SK-N-SH (cell line): ENCODE measurements at regions not wholly inside any gene's neighbourhood (a gene's known extent, or its start where the extent isn't known, plus 50 kb on each side); places are given as distances from the start of the nearest gene placed in this dataset.

Experiments used
- CTCF ChIA-PET: fragments of 300-600, 350-600 bp; formaldehyde crosslinking; extraction: SDS; loops from one replicate; lab custom pipeline; 2021; lab: Yijun Ruan, JAX
- POLR2A ChIA-PET: fragments of 350-600 bp; sonication (Branson Sonifier 250); formaldehyde crosslinking; extraction: SDS; loops from one replicate; lab custom pipeline; 2020; ENCODE audit warnings: antibody characterized with exemption, inconsistent platforms; lab: Yijun Ruan, JAX
- DNase-seq: peaks from one replicate; pipeline ENCODE4 v3.0.0; 2012
- H2AFZ ChIP-seq: fragments of 200-600 bp; sonication (generic); 2 replicates; pipeline ENCODE4 v1.8.1; 2016; ENCODE audit warnings: antibody characterized with exemption, mild to moderate bottlenecking, low read depth
- H3F3A ChIP-seq: fragments of 200-600 bp; sonication (generic); replicated peaks from 2 replicates; pipeline ENCODE3; 2016; ENCODE audit warnings: antibody characterized with exemption, mild to moderate bottlenecking; ENCODE audit not compliant: insufficient read depth
- H3K27ac ChIP-seq, 2 experiments: fragments of 200-500 bp in 1 of 2; fragments of 200-600 bp in 1 of 2; sonication (Bioruptor generic) in 1 of 2; sonication (generic), shearing (Covaris generic) in 1 of 2; 2 replicates each; pipeline versions ENCODE4 v1.5.1 to v1.6.1; 2014 to 2016; ENCODE audit warnings: low read depth in 2 of 2, inconsistent platforms in 1 of 2, low read length in 1 of 2, mild to moderate bottlenecking in 1 of 2, mixed read lengths in 1 of 2
- H3K27me3 ChIP-seq: fragments of 200-600 bp; sonication (generic), shearing (Covaris generic); 2 replicates; pipeline ENCODE4 v1.6.1; 2016; ENCODE audit warnings: mixed run types; ENCODE audit not compliant: insufficient read depth
- H3K36me3 ChIP-seq, 2 experiments: fragments of 200-500 bp in 1 of 2; fragments of 200-600 bp in 1 of 2; sonication (Bioruptor generic) in 1 of 2; sonication (generic) in 1 of 2; replicated peaks in 1 of 2; 2 replicates each; pipeline versions ENCODE3 to v1.5.1; 2014 to 2016; ENCODE audit warnings: low read length in 1 of 2, mild to moderate bottlenecking in 1 of 2; ENCODE audit not compliant: insufficient read depth in 2 of 2, control insufficient read depth in 1 of 2
- H3K4me1 ChIP-seq, 2 experiments: fragments of 200-500 bp in 1 of 2; fragments of 200-600 bp in 1 of 2; sonication (Bioruptor generic) in 1 of 2; sonication (generic), shearing (Covaris generic) in 1 of 2; 2 replicates each; pipeline versions ENCODE4 v1.5.1 to v1.6.1; 2014 to 2016; ENCODE audit warnings: low read depth in 1 of 2, low read length in 1 of 2, mixed run types in 1 of 2; ENCODE audit not compliant: insufficient read depth in 2 of 2, control insufficient read depth in 1 of 2
- H3K4me2 ChIP-seq: fragments of 200-600 bp; sonication (generic), shearing (Covaris generic); 2 replicates; pipeline ENCODE4 v1.6.1; 2017; ENCODE audit warnings: mixed run types
- H3K4me3 ChIP-seq, 2 experiments: fragments of 200-500 bp in 1 of 2; fragments of 200-600 bp in 1 of 2; sonication (Bioruptor generic) in 1 of 2; sonication (generic), shearing (Covaris generic) in 1 of 2; 2 replicates each; pipeline versions ENCODE4 v1.5.1 to v1.8.1; 2014 to 2016; ENCODE audit warnings: low read depth in 2 of 2, inconsistent platforms in 1 of 2, low read length in 1 of 2, mild to moderate bottlenecking in 1 of 2, mixed read lengths in 1 of 2, moderate library complexity in 1 of 2
- H3K79me2 ChIP-seq: fragments of 200-600 bp; sonication (generic); 2 replicates; pipeline ENCODE4 v1.8.1; 2017; ENCODE audit warnings: mild to moderate bottlenecking; ENCODE audit not compliant: insufficient read depth
- H3K9ac ChIP-seq: fragments of 200-600 bp; sonication (generic); 2 replicates; pipeline ENCODE4 v1.6.1; 2017; ENCODE audit warnings: mixed run types
- H3K9me2 ChIP-seq: fragments of 200-600 bp; sonication (generic); 2 replicates; pipeline ENCODE4 v1.6.1; 2017; ENCODE audit warnings: mixed run types
- H3K9me3 ChIP-seq: fragments of 200-600 bp; sonication (generic); 2 replicates; pipeline ENCODE4 v1.6.1; 2017; ENCODE audit warnings: mixed run types, mild to moderate bottlenecking, moderate library complexity
- H4K20me1 ChIP-seq: fragments of 200-600 bp; sonication (generic); 2 replicates; pipeline ENCODE4 v1.6.1; 2017; ENCODE audit warnings: mild to moderate bottlenecking, mixed run types; ENCODE audit not compliant: insufficient read depth
- CHD2 ChIP-seq: fragments of 150-350 bp; IDR thresholded peaks from 2 replicates; pipeline ENCODE4 v1.6.1; 2018; ENCODE audit warnings: low read length; ENCODE audit not compliant: partially characterized antibody
- ELF1 ChIP-seq: IDR thresholded peaks from 2 replicates; pipeline ENCODE4 v1.4.0; 2012
- EP300 ChIP-seq, 2 experiments: IDR thresholded peaks; 2 replicates each; pipeline versions ENCODE4 v1.4.0 to v1.6.1; 2012; ENCODE audit warnings: borderline replicate concordance in 1 of 2, low read depth in 1 of 2, low read length in 1 of 2
- FOXJ3 ChIP-seq: sonication (generic); formaldehyde crosslinking; IDR thresholded peaks from 2 replicates; pipeline ENCODE4 v1.5.1; 2020; ENCODE audit warnings: mild to moderate bottlenecking, missing genetic modification reagents
- FOXM1 ChIP-seq: IDR thresholded peaks from 2 replicates; pipeline ENCODE4 v1.4.0; 2012; ENCODE audit warnings: low read depth, mild to moderate bottlenecking
- GABPA ChIP-seq: IDR thresholded peaks from 2 replicates; pipeline ENCODE4 v1.4.0; 2012; ENCODE audit warnings: low read depth, mild to moderate bottlenecking
- GATA2 ChIP-seq: sonication (generic); formaldehyde crosslinking; IDR thresholded peaks from 2 replicates; pipeline ENCODE4 v1.5.0; 2020; ENCODE audit warnings: mild to moderate bottlenecking, missing genetic modification reagents
- IRF3 ChIP-seq: fragments of 150-350 bp; IDR thresholded peaks from 2 replicates; pipeline ENCODE4 v1.6.1; 2016; ENCODE audit warnings: mild to moderate bottlenecking, low read depth, low read length
- JUND ChIP-seq: IDR thresholded peaks from 2 replicates; pipeline ENCODE4 v1.4.0; 2012
- MEF2A ChIP-seq: IDR thresholded peaks from 2 replicates; pipeline ENCODE4 v1.4.0; 2012; ENCODE audit warnings: low read depth, borderline replicate concordance
- MXI1 ChIP-seq: IDR thresholded peaks from 2 replicates; pipeline ENCODE4 v1.6.1; 2012; ENCODE audit warnings: mild to moderate bottlenecking, low read depth, low read length, improper control_type of control experiment
- NFIC ChIP-seq: IDR thresholded peaks from 2 replicates; pipeline ENCODE4 v1.4.0; 2012; ENCODE audit warnings: borderline replicate concordance
- NRF1 ChIP-seq: IDR thresholded peaks from 2 replicates; pipeline ENCODE4 v1.6.1; 2012; ENCODE audit warnings: low read depth, mild to moderate bottlenecking, low read length
- POLR2AphosphoS5 ChIP-seq: IDR thresholded peaks from 2 replicates; pipeline ENCODE4 v1.6.1; 2012; ENCODE audit warnings: low read depth, low read length
- RAD21 ChIP-seq: IDR thresholded peaks from 2 replicates; pipeline ENCODE4 v1.6.1; 2012; ENCODE audit warnings: mild to moderate bottlenecking, low read length
- RCOR1 ChIP-seq: fragments of 150-350 bp; IDR thresholded peaks from 2 replicates; pipeline ENCODE4 v1.6.1; 2017; ENCODE audit warnings: antibody characterized with exemption, low read length
- RFX5 ChIP-seq: IDR thresholded peaks from 2 replicates; pipeline ENCODE4 v1.6.1; 2012; ENCODE audit warnings: mild to moderate bottlenecking, improper control_type of control experiment, low read length
- SMC3 ChIP-seq: IDR thresholded peaks from 2 replicates; pipeline ENCODE4 v1.6.1; 2012; ENCODE audit warnings: low read depth, low read length, improper control_type of control experiment
- TCF12 ChIP-seq: IDR thresholded peaks from 2 replicates; pipeline ENCODE4 v1.4.0; 2012
- WGBS: methylation state at CpG from one replicate; pipeline ENCODE4 v1.1.6; 2017; ENCODE audit warnings: low lambda C conversion rate; 5-methylcytosine and 5-hydroxymethylcytosine counted together
- TF ChIP-seq, protein P1 (sequence below): IDR thresholded peaks from 2 replicates; pipeline ENCODE4 v1.4.0; 2012; ENCODE audit warnings: low read depth, borderline replicate concordance
- TF ChIP-seq, protein P2 (sequence below): IDR thresholded peaks from 2 replicates; pipeline ENCODE4 v1.6.1; 2012; ENCODE audit warnings: mild to moderate bottlenecking, low read depth, low read length, moderate library complexity

DNA sequence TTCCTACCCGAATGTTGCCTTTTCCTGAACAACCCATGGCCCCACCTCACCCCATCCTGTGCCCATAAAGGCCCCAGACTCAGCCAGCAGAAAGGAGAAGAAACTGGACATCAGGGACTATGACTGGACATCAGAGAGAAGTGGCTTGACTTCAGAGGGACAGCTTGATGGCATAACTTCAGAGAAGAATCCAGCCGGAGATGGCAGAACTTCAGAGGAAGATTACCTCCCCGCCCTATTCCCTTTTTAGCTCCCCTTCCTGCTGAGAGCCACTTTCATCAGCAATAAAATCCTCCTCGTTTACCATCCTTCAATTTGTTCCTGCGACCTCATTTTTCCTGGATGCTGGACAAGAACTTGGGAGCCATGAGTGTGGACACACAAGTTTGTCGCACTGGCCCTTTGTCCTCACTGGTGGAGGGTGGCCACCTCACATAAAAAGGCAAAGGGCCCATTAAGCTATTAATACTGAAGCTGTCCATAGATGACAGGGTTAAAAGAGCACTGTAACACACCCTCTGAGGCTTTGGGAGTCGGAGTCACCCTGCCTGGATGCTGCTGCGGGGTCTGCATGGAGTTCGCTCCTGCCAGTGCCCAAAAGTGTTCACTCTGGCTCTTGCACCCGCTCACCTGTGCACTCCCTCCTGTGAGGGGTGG, 260.4 kb downstream of the SLITRK1 start:
- Histone ChIP-seq H3K9me3 (no peaks in the 10 kb centered on the region), H3K79me2 (no peaks in the 10 kb centered on the region), H3K36me3 (no peaks in the 10 kb centered on the region), H3K27ac (no peak overlapping the region), H3K9ac (no peak overlapping the region), H3K27me3 (no peaks in the 10 kb centered on the region; the same call in 1 of the 2 replicates), H3K4me2 (no peak overlapping the region), H4K20me1 (no peaks in the 10 kb centered on the region), H2AFZ (no peak overlapping the region), H3F3A (no peaks in the 10 kb centered on the region), H3K9me2 (no peaks in the 10 kb centered on the region)
- no peak for TF ChIP-seq POLR2AphosphoS5
- TF ChIP-seq JUND: no peak
- no peak for TF ChIP-seq MEF2A
- no peak for TF ChIP-seq IRF3
- no peak for TF ChIP-seq GATA2 (CRISPR knock-in tag)
- no peak for TF ChIP-seq TCF12
- TF ChIP-seq RAD21: no peak
- TF ChIP-seq, protein P1, sequence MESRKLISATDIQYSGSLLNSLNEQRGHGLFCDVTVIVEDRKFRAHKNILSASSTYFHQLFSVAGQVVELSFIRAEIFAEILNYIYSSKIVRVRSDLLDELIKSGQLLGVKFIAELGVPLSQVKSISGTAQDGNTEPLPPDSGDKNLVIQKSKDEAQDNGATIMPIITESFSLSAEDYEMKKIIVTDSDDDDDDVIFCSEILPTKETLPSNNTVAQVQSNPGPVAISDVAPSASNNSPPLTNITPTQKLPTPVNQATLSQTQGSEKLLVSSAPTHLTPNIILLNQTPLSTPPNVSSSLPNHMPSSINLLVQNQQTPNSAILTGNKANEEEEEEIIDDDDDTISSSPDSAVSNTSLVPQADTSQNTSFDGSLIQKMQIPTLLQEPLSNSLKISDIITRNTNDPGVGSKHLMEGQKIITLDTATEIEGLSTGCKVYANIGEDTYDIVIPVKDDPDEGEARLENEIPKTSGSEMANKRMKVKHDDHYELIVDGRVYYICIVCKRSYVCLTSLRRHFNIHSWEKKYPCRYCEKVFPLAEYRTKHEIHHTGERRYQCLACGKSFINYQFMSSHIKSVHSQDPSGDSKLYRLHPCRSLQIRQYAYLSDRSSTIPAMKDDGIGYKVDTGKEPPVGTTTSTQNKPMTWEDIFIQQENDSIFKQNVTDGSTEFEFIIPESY: no peak
- TF ChIP-seq, all 33 proteins: peak for 0
- Histone ChIP-seq H3K4me3 (no peak overlapping the region), H3K4me1 (no peaks in the 10 kb centered on the region)
- no peak for DNase-seq
- WGBS: 16% methylated on average over 10 of the region's 10 CpGs
- POLR2A ChIA-PET: no interaction called here
- CTCF ChIA-PET: no interaction called here

DNA sequence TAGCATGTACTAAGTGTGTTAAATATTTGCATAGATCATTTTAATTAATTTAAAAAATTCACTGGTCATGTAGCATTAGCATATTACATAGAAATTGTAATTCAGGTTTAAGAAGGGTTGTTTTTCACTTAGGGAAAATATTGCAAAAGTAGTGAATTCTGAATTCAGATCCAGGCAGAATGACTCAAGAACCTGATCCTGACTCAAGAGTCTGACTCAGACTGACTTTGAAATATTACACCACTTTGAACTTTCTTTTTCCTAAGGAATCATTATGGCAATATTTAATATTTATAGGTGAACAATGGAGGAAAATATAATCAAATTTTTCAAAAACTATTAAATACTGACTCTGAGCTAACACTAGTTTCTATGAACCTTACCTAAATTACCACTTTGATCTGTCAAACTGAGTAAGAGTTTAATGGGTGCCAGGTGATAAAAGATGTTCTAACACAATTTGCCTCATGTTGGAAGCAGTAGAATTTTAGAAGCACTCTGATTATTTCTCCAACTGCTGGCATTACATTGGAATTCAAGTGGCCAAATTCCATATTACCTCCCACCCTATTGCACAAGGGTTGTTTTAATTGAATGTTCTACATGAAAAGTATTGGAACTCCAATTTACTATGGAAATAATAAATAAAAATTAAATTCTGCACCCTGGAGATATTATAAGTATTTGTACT, 261.6 kb downstream of the SLITRK1 start:
- no peaks in the 10 kb centered on the region for H3K79me2 ChIP-seq

More for the DNA sequence above, 261.6 kb downstream of the SLITRK1 start:
- H3K9me2 ChIP-seq: no peaks in the 10 kb centered on the region
- H4K20me1 ChIP-seq: no peaks in the 10 kb centered on the region
- H3K4me1 ChIP-seq: no peaks in the 10 kb centered on the region
- H3F3A ChIP-seq: no peaks in the 10 kb centered on the region
- CTCF ChIA-PET: no interaction called here
- no peaks in the 10 kb centered on the region for H3K36me3 ChIP-seq
- no peak for DNase-seq
- no peaks in the 10 kb centered on the region for H3K27me3 ChIP-seq
- H3K9ac ChIP-seq: no peak overlapping the region
- POLR2A ChIA-PET: no interaction called here
- no peak overlapping the region for H3K4me2 ChIP-seq
- H2AFZ ChIP-seq: no peak overlapping the region
- no peak overlapping the region for H3K27ac ChIP-seq
- no peak overlapping the region for H3K4me3 ChIP-seq
- TF ChIP-seq, protein P2, sequence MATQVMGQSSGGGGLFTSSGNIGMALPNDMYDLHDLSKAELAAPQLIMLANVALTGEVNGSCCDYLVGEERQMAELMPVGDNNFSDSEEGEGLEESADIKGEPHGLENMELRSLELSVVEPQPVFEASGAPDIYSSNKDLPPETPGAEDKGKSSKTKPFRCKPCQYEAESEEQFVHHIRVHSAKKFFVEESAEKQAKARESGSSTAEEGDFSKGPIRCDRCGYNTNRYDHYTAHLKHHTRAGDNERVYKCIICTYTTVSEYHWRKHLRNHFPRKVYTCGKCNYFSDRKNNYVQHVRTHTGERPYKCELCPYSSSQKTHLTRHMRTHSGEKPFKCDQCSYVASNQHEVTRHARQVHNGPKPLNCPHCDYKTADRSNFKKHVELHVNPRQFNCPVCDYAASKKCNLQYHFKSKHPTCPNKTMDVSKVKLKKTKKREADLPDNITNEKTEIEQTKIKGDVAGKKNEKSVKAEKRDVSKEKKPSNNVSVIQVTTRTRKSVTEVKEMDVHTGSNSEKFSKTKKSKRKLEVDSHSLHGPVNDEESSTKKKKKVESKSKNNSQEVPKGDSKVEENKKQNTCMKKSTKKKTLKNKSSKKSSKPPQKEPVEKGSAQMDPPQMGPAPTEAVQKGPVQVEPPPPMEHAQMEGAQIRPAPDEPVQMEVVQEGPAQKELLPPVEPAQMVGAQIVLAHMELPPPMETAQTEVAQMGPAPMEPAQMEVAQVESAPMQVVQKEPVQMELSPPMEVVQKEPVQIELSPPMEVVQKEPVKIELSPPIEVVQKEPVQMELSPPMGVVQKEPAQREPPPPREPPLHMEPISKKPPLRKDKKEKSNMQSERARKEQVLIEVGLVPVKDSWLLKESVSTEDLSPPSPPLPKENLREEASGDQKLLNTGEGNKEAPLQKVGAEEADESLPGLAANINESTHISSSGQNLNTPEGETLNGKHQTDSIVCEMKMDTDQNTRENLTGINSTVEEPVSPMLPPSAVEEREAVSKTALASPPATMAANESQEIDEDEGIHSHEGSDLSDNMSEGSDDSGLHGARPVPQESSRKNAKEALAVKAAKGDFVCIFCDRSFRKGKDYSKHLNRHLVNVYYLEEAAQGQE: no peak
- TF ChIP-seq RAD21 (no peak), IRF3 (no peak), MEF2A (no peak), GABPA (no peak), CHD2 (no peak), EP300 (IDR thresholded peaks at IDR 0.05; ENCODE audit: borderline replicate concordance in 1 of 2, low read depth in 1 of 2, low read length in 1 of 2) (no peak), FOXJ3 (CRISPR knock-in tag) (no peak), FOXM1 (no peak), RCOR1 (no peak), NFIC (no peak), SMC3 (no peak), ELF1 (no peak), NRF1 (no peak), MXI1 (no peak), RFX5 (no peak)
- TF ChIP-seq, all 33 proteins: peak for 0
- no peaks in the 10 kb centered on the region for H3K9me3 ChIP-seq
